HG03457 (cell line): ENCODE measurements at regions not wholly inside any gene's neighbourhood (a gene's known extent, or its start where the extent isn't known, plus 50 kb on each side); places are given as distances from the start of the nearest gene placed in this dataset.
"Not testable (repeated sequence)": the region's sequence is repeated elsewhere in the genome, so short reads cannot be mapped to it uniquely, and the experiment has no call there.

ENCODE experiments used
- ATAC-seq: cut with Tn5 transposase; IDR thresholded peaks from one replicate; pipeline ENCODE4 v1.9.1; 2021; ENCODE audit warnings: moderate number of reproducible peaks; ENCODE audit not compliant: unreplicated experiment

- no peak for ATAC-seq
These were observed 98.7 kb upstream of the RGS1 start for GRCh38 chr1:192476802-192477298.

GRCh38 chr1:192477630-192478029 lies 97.9 kb upstream of the RGS1 start:
- ATAC-seq: no peak

GRCh38 chr1:192485692-192486436 lies 89.7 kb upstream of the RGS1 start:
- no peak for ATAC-seq

GRCh38 chr1:192488058-192488457 lies 87.5 kb upstream of the RGS1 start:
- ATAC-seq: no peak

- no peak for ATAC-seq
These were observed 86.5 kb upstream of the RGS1 start for GRCh38 chr1:192489047-192489446.

- ATAC-seq: peak; percentile 63
These were observed 85.8 kb upstream of the RGS1 start for GRCh38 chr1:192489748-192490147.

GRCh38 chr1:192491804-192492554 lies 83.6 kb upstream of the RGS1 start:
- ATAC-seq: no peak

- no peak for ATAC-seq
These were observed 82.0 kb upstream of the RGS1 start for GRCh38 chr1:192493584-192493983.

- ATAC-seq: no peak
These were observed 79.1 kb upstream of the RGS1 start for GRCh38 chr1:192496369-192497056.

GRCh38 chr1:192497214-192497794 lies 78.3 kb upstream of the RGS1 start:
- ATAC-seq: no peak

- not testable (repeated sequence) for ATAC-seq
These were observed 77.5 kb upstream of the RGS1 start for GRCh38 chr1:192498092-192498491.

- ATAC-seq: not testable (repeated sequence)
These were observed 76.5 kb upstream of the RGS1 start for GRCh38 chr1:192499061-192499581.

- ATAC-seq: not testable (repeated sequence)
These were observed 75.0 kb upstream of the RGS1 start for GRCh38 chr1:192500541-192500940.

GRCh38 chr1:192506741-192507155 lies 68.8 kb upstream of the RGS1 start:
- ATAC-seq: peak; percentile 96

- no peak for ATAC-seq
These were observed 63.0 kb upstream of the RGS1 start for GRCh38 chr1:192512426-192513162.

- ATAC-seq: no peak
These were observed 62.4 kb upstream of the RGS1 start for GRCh38 chr1:192513196-192513595.

- ATAC-seq: no peak
These were observed 61.9 kb upstream of the RGS1 start for GRCh38 chr1:192513697-192514096.

GRCh38 chr1:192516776-192517297 lies 58.7 kb upstream of the RGS1 start:
- peak; percentile 96 for ATAC-seq

- not testable (repeated sequence) for ATAC-seq
These were observed 57.7 kb upstream of the RGS1 start for GRCh38 chr1:192517716-192518355.
